Ascending aorta (tissue), 2 donors: ENCODE measurements at regions not wholly inside any gene's neighbourhood (a gene's known extent, or its start where the extent isn't known, plus 50 kb on each side); places are given as distances from the start of the nearest gene placed in this dataset.

ENCODE experiments used
- DNase-seq, 2 donors: peaks; one replicate each; pipeline ENCODE4 v3.0.0-alpha.2; 2019; ENCODE audit warnings: low spot score in 2 of 2
- H3K27ac ChIP-seq, 2 donors: fragments of 200-600 bp; sonication (generic); one replicate each; pipeline ENCODE4 v1.5.1; 2016 to 2017; ENCODE audit warnings: mild to moderate bottlenecking in 1 of 2
- H3K27me3 ChIP-seq: fragments of 200-600 bp; sonication (generic); one replicate; pipeline ENCODE4 v1.5.1; 2017
- H3K36me3 ChIP-seq, 2 donors: fragments of 200-600 bp; sonication (generic); one replicate each; pipeline ENCODE4 v1.5.1; 2016
- H3K4me1 ChIP-seq, 2 donors: fragments of 200-600 bp; sonication (generic); one replicate each; pipeline ENCODE4 v1.5.1; 2016 to 2017; ENCODE audit warnings: mild to moderate bottlenecking in 1 of 2
- H3K4me3 ChIP-seq, 2 donors: fragments of 200-600 bp; sonication (generic); one replicate each; pipeline ENCODE4 v1.5.1; 2016 to 2017; ENCODE audit warnings: mild to moderate bottlenecking in 1 of 2
- H3K9me3 ChIP-seq, 2 donors: fragments of 200-600 bp; sonication (generic); one replicate each; pipeline ENCODE4 v1.5.1; 2016
- CTCF ChIP-seq, 3 experiments: fragments of 200-600 bp in 2 of 3; fragments of 450-650 bp in 1 of 3; sonication (generic) in 2 of 3; IDR thresholded peaks; one replicate each; pipeline ENCODE4 v1.5.1; 2016 to 2019; ENCODE audit warnings: antibody characterized with exemption in 3 of 3, mild to moderate bottlenecking in 1 of 3, moderate library complexity in 1 of 3
- intact Hi-C: fragments of 100-400 bp; cut with DNase I; formaldehyde crosslinking; loops from one replicate; pipeline ENCODE4 v1.15.1; 2023

DNA sequence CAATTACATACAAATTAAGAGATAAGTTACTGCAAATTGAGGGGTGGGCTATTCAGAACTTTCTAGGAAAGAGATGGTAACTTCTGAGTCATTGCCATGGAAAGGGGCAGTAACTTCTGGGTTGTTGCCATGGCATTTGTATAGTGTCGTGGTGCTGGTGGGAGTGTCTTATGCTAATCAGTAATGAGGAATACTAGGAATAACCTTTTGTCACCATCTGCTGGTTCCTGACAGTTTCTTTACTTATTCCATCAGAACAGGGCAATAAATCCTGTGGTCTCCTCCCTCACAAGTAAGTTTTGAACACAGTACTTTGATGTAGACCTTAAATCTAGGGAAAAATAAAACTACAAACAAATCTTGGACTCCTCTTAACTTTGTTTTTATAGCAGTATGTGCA, 435.4 kb downstream of the BCL11A start:
- H3K4me3 ChIP-seq: no peak overlapping the region
- H3K4me1 ChIP-seq: no peaks in the 10 kb centered on the region
- TF ChIP-seq CTCF (IDR thresholded peaks at IDR 0.05): no peak
- H3K36me3 ChIP-seq: no peaks in the 10 kb centered on the region
- H3K27ac ChIP-seq: no peak overlapping the region
- intact Hi-C loops: no loop called here
- DNase-seq: no peak
- no peaks in the 10 kb centered on the region for H3K9me3 ChIP-seq
- no peaks in the 10 kb centered on the region for H3K27me3 ChIP-seq

GRCh38 chr2:60116161-60116875, 437.1 kb downstream of the BCL11A start:
- Histone ChIP-seq H3K4me3 (no peak overlapping the region), H3K27ac (no peak overlapping the region), H3K36me3 (no peaks in the 10 kb centered on the region), H3K27me3 (no peaks in the 10 kb centered on the region), H3K4me1 (no peaks in the 10 kb centered on the region), H3K9me3 (no peaks in the 10 kb centered on the region)
- no peak for TF ChIP-seq CTCF (IDR thresholded peaks at IDR 0.05)
- no peak for DNase-seq
- intact Hi-C loops: no loop called here

DNA sequence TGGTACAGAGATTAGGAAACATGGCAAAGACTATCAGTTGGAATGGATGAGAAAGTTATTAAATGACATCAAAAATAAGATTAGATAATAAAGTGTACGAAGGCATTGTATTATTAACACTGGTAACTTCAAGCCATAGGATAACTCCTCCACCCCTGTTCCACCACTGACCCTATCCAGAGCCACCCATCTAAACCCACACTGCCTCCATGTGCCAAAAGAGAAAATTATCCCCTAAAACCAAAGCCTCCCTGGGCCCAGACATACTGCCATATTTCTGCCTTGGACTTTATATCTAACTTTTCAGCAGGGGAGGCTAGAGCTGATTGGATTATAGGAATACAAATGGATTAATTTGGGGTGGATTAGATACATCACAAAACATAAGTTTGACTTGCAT, 443.7 kb downstream of the BCL11A start:
- Histone ChIP-seq H3K27me3 (no peaks in the 10 kb centered on the region), H3K4me1 (no peaks in the 10 kb centered on the region), H3K36me3 (no peaks in the 10 kb centered on the region), H3K9me3 (no peaks in the 10 kb centered on the region), H3K27ac (no peak overlapping the region), H3K4me3 (no peak overlapping the region)
- intact Hi-C loops: no loop called here
- DNase-seq: no peak
- TF ChIP-seq CTCF (IDR thresholded peaks at IDR 0.05): no peak

GRCh38 chr2:60106836-60107529, 446.5 kb downstream of the BCL11A start:
- no peak for TF ChIP-seq CTCF (IDR thresholded peaks at IDR 0.05)
- intact Hi-C loops: no loop called here
- H3K9me3 ChIP-seq: no peaks in the 10 kb centered on the region
- H3K36me3 ChIP-seq: no peaks in the 10 kb centered on the region
- H3K27ac ChIP-seq: no peak overlapping the region
- no peaks in the 10 kb centered on the region for H3K4me1 ChIP-seq
- no peak overlapping the region for H3K4me3 ChIP-seq
- no peaks in the 10 kb centered on the region for H3K27me3 ChIP-seq
- DNase-seq: no peak

- Histone ChIP-seq H3K27ac (no peak overlapping the region), H3K9me3 (no peaks in the 10 kb centered on the region), H3K36me3 (no peaks in the 10 kb centered on the region), H3K27me3 (no peaks in the 10 kb centered on the region), H3K4me3 (no peak overlapping the region), H3K4me1 (no peaks in the 10 kb centered on the region)
- no peak for DNase-seq
- TF ChIP-seq CTCF (IDR thresholded peaks at IDR 0.05): no peak
- intact Hi-C loops: no loop called here
Measured at GRCh38 chr2:60105906-60106305, 447.5 kb downstream of the BCL11A start.
